H54 (cell line): ENCODE measurements at regions not wholly inside any gene's neighbourhood (a gene's known extent, or its start where the extent isn't known, plus 50 kb on each side); places are given as distances from the start of the nearest gene placed in this dataset.

ENCODE experiments used
- DNase-seq: peaks from one replicate; pipeline ENCODE4 v3.0.0; 2011; ENCODE audit warnings: low spot score, mixed read lengths; ENCODE audit not compliant: insufficient read length
- FAIRE-seq: peaks from 3 replicates; lab custom pipeline; 2011; peaks lifted over from hg19 to GRCh38; lab: Jason Lieb, UNC
- POLR2A ChIP-seq: IDR thresholded peaks from 2 replicates; pipeline ENCODE4 v1.6.1; 2011; ENCODE audit warnings: low read depth, mild to moderate bottlenecking, low read length

GRCh38 chrX:129238011-129238410 lies 285.3 kb downstream of the SMARCA1 start:
- DNase-seq (no peak), FAIRE-seq (no peak)
- no peak for TF ChIP-seq POLR2A

GRCh38 chrX:129235903-129236302 lies 287.4 kb downstream of the SMARCA1 start:
- no peak for TF ChIP-seq POLR2A
- no peak for DNase-seq
- no peak for FAIRE-seq

- DNase-seq (no peak), FAIRE-seq (no peak)
- TF ChIP-seq POLR2A, result no peak
Measured at GRCh38 chrX:129233786-129234185, 289.5 kb downstream of the SMARCA1 start.

- FAIRE-seq (no peak), DNase-seq (no peak)
- TF ChIP-seq POLR2A, result no peak
Measured at GRCh38 chrX:129230850-129231512, 292.3 kb downstream of the SMARCA1 start.

GRCh38 chrX:129230168-129230567 lies 293.1 kb downstream of the SMARCA1 start:
- no peak for TF ChIP-seq POLR2A
- DNase-seq (no peak), FAIRE-seq (no peak)

- no peak for FAIRE-seq
- TF ChIP-seq POLR2A, result no peak
- DNase-seq, result no peak
Measured at GRCh38 chrX:129227366-129227765, 295.9 kb downstream of the SMARCA1 start.

GRCh38 chrX:129193357-129193756 lies 329.9 kb downstream of the SMARCA1 start:
- no peak for TF ChIP-seq POLR2A
- FAIRE-seq, result no peak
- DNase-seq, result no peak

- FAIRE-seq, result no peak
- no peak for DNase-seq
- TF ChIP-seq POLR2A, result no peak
Measured at GRCh38 chrX:129188231-129188630, 335.1 kb downstream of the SMARCA1 start.

- no peak for DNase-seq
- TF ChIP-seq POLR2A, result no peak
- no peak for FAIRE-seq
Measured at GRCh38 chrX:129176710-129177109, 346.6 kb downstream of the SMARCA1 start.

GRCh38 chrX:129161108-129161507 lies 362.2 kb downstream of the SMARCA1 start:
- FAIRE-seq (no peak), DNase-seq (no peak)
- TF ChIP-seq POLR2A, result no peak

- DNase-seq (no peak), FAIRE-seq (no peak)
- no peak for TF ChIP-seq POLR2A
Measured at GRCh38 chrX:129158505-129158904, 364.8 kb downstream of the SMARCA1 start.

- no peak for DNase-seq
- FAIRE-seq, result no peak
- no peak for TF ChIP-seq POLR2A
Measured at GRCh38 chrX:129145840-129146272, 377.4 kb downstream of the SMARCA1 start.

- FAIRE-seq (no peak), DNase-seq (no peak)
- TF ChIP-seq POLR2A, result no peak
Measured at GRCh38 chrX:129145385-129145784, 377.9 kb downstream of the SMARCA1 start.

GRCh38 chrX:129144172-129145038 lies 378.9 kb downstream of the SMARCA1 start:
- TF ChIP-seq POLR2A, result no peak
- DNase-seq, result no peak
- FAIRE-seq, result no peak
